Small intestine (tissue), 7 donors: ENCODE measurements at regions not wholly inside any gene's neighbourhood (a gene's known extent, or its start where the extent isn't known, plus 50 kb on each side); places are given as distances from the start of the nearest gene placed in this dataset.

Experiments
- DNase-seq, 2 donors: peaks; one replicate each; pipeline versions ENCODE4 v3.0.0 to v3.0.0-alpha.2; 2013
- FAIRE-seq: peaks from 2 replicates; lab custom pipeline; 2012; peaks lifted over from hg19 to GRCh38; lab: Jason Lieb, UNC
- H3K27ac ChIP-seq, 3 donors: one replicate each; pipeline ENCODE4 v1.5.1; 2013; ENCODE audit warnings: low read length in 2 of 3, mild to moderate bottlenecking in 2 of 3, control low read depth in 1 of 3, inconsistent platforms in 1 of 3, low read depth in 1 of 3, moderate library complexity in 1 of 3
- H3K27me3 ChIP-seq, 3 donors: one replicate each; pipeline ENCODE4 v1.6.1; 2013; ENCODE audit warnings: low read length in 3 of 3, inconsistent platforms in 1 of 3; ENCODE audit not compliant: control insufficient read depth in 3 of 3, insufficient read depth in 3 of 3
- H3K36me3 ChIP-seq, 3 donors: one replicate each; pipeline ENCODE4 v1.6.1; 2013; ENCODE audit warnings: low read length in 3 of 3, inconsistent platforms in 1 of 3, low read depth in 1 of 3, mild to moderate bottlenecking in 1 of 3, moderate library complexity in 1 of 3; ENCODE audit not compliant: control insufficient read depth in 3 of 3, insufficient read depth in 2 of 3
- H3K4me1 ChIP-seq, 3 donors: one replicate each; pipeline ENCODE4 v1.6.1; 2013; ENCODE audit warnings: low read length in 2 of 3, inconsistent platforms in 1 of 3, low read depth in 1 of 3, mild to moderate bottlenecking in 1 of 3, moderate library complexity in 1 of 3; ENCODE audit not compliant: control insufficient read depth in 3 of 3, insufficient read depth in 2 of 3
- H3K4me3 ChIP-seq, 3 donors: one replicate each; pipeline ENCODE4 v1.5.1; 2013; ENCODE audit warnings: low read length in 3 of 3, control low read depth in 1 of 3, inconsistent platforms in 1 of 3, low read depth in 1 of 3, mild to moderate bottlenecking in 1 of 3, moderate library complexity in 1 of 3
- H3K9me3 ChIP-seq, 2 donors: one replicate each; pipeline ENCODE4 v1.6.1; 2013; ENCODE audit warnings: low read depth in 1 of 2, low read length in 1 of 2; ENCODE audit not compliant: control insufficient read depth in 2 of 2, insufficient read depth in 1 of 2
- WGBS, 3 donors: extraction: QIAGEN DNeasy Blood & Tissue Kit; methylation state at CpG; one replicate each; pipeline ENCODE4 v1.1.7; 2013; 5-methylcytosine and 5-hydroxymethylcytosine counted together
- donor health status: healthy with polysubstance abuse.
- donor health status: control.
- donor health status: control.
- donor health status: Bipolar disorder and iron deficiency.
- donor health status: healthy.

- FAIRE-seq = no peak
- H3K4me1 ChIP-seq = no peaks in the 10 kb centered on the region
Observed at GRCh38 chr9:16032799-16033198, 480.0 kb downstream of the CCDC171 start.

GRCh38 chr9:16033253-16033652 is 480.4 kb downstream of the CCDC171 start:
- H3K27me3 ChIP-seq = no peaks in the 10 kb centered on the region
- no peaks in the 10 kb centered on the region for H3K4me1 ChIP-seq
- FAIRE-seq (no peak), DNase-seq (no peak)
- no peak overlapping the region for H3K27ac ChIP-seq
- 93 to 94% (median 94%) methylated on average over 14 of the region's 14 CpGs for WGBS, 3 donors
- no peak overlapping the region for H3K4me3 ChIP-seq
- no peaks in the 10 kb centered on the region for H3K36me3 ChIP-seq
- no peaks in the 10 kb centered on the region for H3K9me3 ChIP-seq

More at GRCh38 chr9:16032799-16033198, 480.0 kb downstream of the CCDC171 start:
- 72 to 87% (median 73%) methylated on average over 2 of the region's 2 CpGs for WGBS, 3 donors
- Histone ChIP-seq H3K36me3 (no peaks in the 10 kb centered on the region), H3K9me3 (no peaks in the 10 kb centered on the region), H3K27ac (no peak overlapping the region), H3K4me3 (no peak overlapping the region), H3K27me3 (no peaks in the 10 kb centered on the region)
- no peak for DNase-seq

GRCh38 chr9:16033921-16034691 is 481.3 kb downstream of the CCDC171 start:
- no peaks in the 10 kb centered on the region for H3K4me1 ChIP-seq
- no peak for FAIRE-seq
- no peak overlapping the region for H3K4me3 ChIP-seq

GRCh38 chr9:16039218-16039987 is 486.6 kb downstream of the CCDC171 start:
- no peaks in the 10 kb centered on the region for H3K9me3 ChIP-seq
- DNase-seq = peak in 1 of 2 donors; percentile 25
- FAIRE-seq = no peak
- no peak overlapping the region for H3K4me3 ChIP-seq
- WGBS, 3 donors = 53 to 66% (median 54%) methylated on average over 11 of the region's 11 CpGs
- H3K27ac ChIP-seq = peak overlapping the region in 2 of 3 donors; percentile 14 to 19
- H3K36me3 ChIP-seq = no peaks in the 10 kb centered on the region
- no peaks in the 10 kb centered on the region for H3K4me1 ChIP-seq
- H3K27me3 ChIP-seq = no peaks in the 10 kb centered on the region

More at GRCh38 chr9:16033921-16034691, 481.3 kb downstream of the CCDC171 start:
- WGBS, 3 donors = 83 to 89% (median 83%) methylated on average over 10 of the region's 10 CpGs
- Histone ChIP-seq H3K27ac (no peak overlapping the region), H3K27me3 (no peaks in the 10 kb centered on the region), H3K36me3 (no peaks in the 10 kb centered on the region), H3K9me3 (no peaks in the 10 kb centered on the region)
- no peak for DNase-seq

GRCh38 chr9:16039988-16040761 is 487.3 kb downstream of the CCDC171 start:
- DNase-seq = peak in 1 of 2 donors; percentile 16
- H3K4me1 ChIP-seq = peaks cover 0 to 3% (median 0%) of the 10 kb centered on the region in 3 donors
- H3K27ac ChIP-seq = peak overlapping the region in 2 of 3 donors; percentile 14 to 44
- no peaks in the 10 kb centered on the region for H3K9me3 ChIP-seq
- no peaks in the 10 kb centered on the region for H3K36me3 ChIP-seq
- H3K4me3 ChIP-seq = no peak overlapping the region
- FAIRE-seq = no peak
- WGBS, 3 donors = 56 to 62% (median 59%) methylated on average over 10 of the region's 10 CpGs
- H3K27me3 ChIP-seq = no peaks in the 10 kb centered on the region

GRCh38 chr9:16043756-16044578 is 491.1 kb downstream of the CCDC171 start:
- no peaks in the 10 kb centered on the region for H3K9me3 ChIP-seq
- H3K27ac ChIP-seq = no peak overlapping the region
- no peaks in the 10 kb centered on the region for H3K27me3 ChIP-seq
- 67 to 81% (median 74%) methylated on average over 5 of the region's 5 CpGs for WGBS, 3 donors
- H3K36me3 ChIP-seq = no peaks in the 10 kb centered on the region
- H3K4me1 ChIP-seq = peaks cover 0 to 3% (median 2%) of the 10 kb centered on the region in 3 donors
- FAIRE-seq = no peak
- DNase-seq = no peak
- H3K4me3 ChIP-seq = no peak overlapping the region

- H3K9me3 ChIP-seq = no peaks in the 10 kb centered on the region
- H3K36me3 ChIP-seq = no peaks in the 10 kb centered on the region
- no peak overlapping the region for H3K27ac ChIP-seq
- FAIRE-seq (no peak), DNase-seq (no peak)
- no peak overlapping the region for H3K4me3 ChIP-seq
- peaks cover 0 to 3% (median 2%) of the 10 kb centered on the region in 3 donors for H3K4me1 ChIP-seq
- no peaks in the 10 kb centered on the region for H3K27me3 ChIP-seq
- WGBS, 3 donors = 66 to 90% (median 70%) methylated on average over 2 of the region's 2 CpGs
Observed at GRCh38 chr9:16044579-16044881, 491.7 kb downstream of the CCDC171 start.
